SK-N-MC (cell line): ENCODE measurements at regions not wholly inside any gene's neighbourhood (a gene's known extent, or its start where the extent isn't known, plus 50 kb on each side); places are given as distances from the start of the nearest gene placed in this dataset.

Experiments
- EZH2 ChIP-seq: fragments of 200-600 bp; sonication (generic); IDR thresholded peaks from one replicate; pipeline ENCODE4 v1.6.1; 2017; ENCODE audit warnings: antibody characterized with exemption
- POLR2AphosphoS5 ChIP-seq: IDR thresholded peaks from 2 replicates; pipeline ENCODE4 v1.6.1; 2012; ENCODE audit warnings: mild to moderate bottlenecking, low read depth, low read length, borderline replicate concordance

GRCh38 chr3:84724877-84725276 is 233.9 kb upstream of the CADM2 start:
- no peak for TF ChIP-seq POLR2AphosphoS5
- no peak for TF ChIP-seq EZH2
